GOT3 (cell line): ENCODE measurements at regions not wholly inside any gene's neighbourhood (a gene's known extent, or its start where the extent isn't known, plus 50 kb on each side); places are given as distances from the start of the nearest gene placed in this dataset.
"Not testable (repeated sequence)": the region's sequence is repeated elsewhere in the genome, so short reads cannot be mapped to it uniquely, and the experiment has no call there.

ENCODE experiments used
- DNase-seq: peaks from one replicate; lab custom pipeline; 2025; ENCODE audit warnings: mixed read lengths; lab: John Stamatoyannopoulos, UW

DNA sequence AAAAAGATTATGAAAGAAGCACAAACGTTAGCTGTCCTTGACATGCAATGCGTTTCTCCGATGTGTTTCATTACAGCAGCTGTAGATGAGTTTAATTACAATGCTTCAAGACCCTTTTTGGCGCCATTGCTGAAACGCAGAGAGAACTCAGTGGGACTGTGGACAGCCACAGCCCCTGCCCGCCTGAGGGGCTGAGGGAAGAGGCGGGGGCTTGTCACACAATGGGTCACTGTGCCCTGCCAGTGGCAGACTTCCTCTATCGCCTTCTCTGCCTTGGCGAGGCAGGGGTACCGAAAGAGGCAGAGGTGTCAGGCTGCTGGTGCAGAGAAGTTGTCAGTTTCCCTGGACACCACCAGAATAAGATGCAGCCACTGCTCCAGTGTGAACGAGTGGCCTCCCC is 252.0 kb downstream of the NR2F2 start:
- DNase-seq: no peak

DNA sequence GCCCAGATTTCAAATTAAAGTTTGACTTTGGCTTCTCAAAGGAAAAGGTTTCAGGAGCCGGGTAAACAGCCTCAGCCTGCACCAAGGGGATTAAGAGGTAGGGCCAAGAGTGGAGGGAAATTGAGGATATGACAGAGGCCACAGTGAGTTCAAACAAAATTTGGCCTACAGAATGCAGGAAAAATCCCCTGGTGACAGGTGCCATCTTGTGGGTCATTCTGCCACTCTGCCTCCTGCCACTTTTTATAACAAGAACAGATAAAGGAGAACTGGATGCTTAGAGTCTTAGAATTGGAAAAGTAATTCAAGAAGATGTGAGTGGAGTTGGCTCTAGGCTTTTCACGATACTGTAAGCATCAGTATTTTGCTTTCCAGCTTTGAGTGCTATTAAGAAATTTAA is 253.2 kb downstream of the NR2F2 start:
- DNase-seq: no peak

DNA sequence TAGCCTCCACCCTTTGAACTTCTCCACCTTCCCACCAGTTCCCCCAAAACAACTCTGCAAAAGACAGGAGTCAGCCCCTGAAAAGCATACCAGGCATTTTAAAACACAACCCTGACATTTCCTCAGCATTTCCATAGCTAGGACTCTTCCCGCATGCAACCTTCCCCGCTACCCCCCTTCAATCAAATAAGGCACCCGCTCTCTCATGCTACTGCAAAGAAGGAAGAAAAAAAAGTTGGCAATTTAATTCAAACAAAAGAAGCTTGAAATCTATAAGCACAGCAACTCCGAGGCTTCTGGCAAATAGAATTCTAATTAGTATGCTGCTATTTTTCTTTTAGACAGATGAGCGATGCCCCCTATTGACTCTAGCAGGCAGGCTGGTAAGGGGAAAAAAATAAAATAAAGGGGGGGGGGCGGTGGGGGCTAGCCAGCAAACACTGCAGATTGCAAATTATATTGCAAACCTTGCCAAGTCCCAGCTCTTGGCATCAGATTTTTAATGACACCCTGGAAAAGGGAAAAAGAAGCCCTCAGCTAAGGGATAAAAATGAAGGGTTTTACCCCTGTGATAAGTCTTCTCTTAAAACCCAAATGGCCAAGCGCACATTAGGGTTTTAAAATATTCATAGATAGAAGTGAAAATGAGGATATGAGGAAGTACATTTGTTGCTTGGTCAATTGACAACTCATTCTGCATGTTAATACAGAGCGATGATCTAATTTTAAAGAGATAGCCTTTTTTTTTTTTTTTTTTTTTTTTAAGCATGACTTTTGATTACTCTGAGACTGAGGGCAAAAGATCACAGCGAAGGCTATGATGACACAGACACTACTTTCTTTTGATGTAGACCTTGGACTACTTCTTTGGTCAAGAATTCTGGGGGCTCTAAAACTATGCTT is 255.2 kb downstream of the NR2F2 start:
- DNase-seq: no peak

- no peak for DNase-seq
Observed at GRCh38 chr15:96586901-96587300, 256.4 kb downstream of the NR2F2 start.

GRCh38 chr15:96589864-96590263 is 259.4 kb downstream of the NR2F2 start:
- no peak for DNase-seq

DNA sequence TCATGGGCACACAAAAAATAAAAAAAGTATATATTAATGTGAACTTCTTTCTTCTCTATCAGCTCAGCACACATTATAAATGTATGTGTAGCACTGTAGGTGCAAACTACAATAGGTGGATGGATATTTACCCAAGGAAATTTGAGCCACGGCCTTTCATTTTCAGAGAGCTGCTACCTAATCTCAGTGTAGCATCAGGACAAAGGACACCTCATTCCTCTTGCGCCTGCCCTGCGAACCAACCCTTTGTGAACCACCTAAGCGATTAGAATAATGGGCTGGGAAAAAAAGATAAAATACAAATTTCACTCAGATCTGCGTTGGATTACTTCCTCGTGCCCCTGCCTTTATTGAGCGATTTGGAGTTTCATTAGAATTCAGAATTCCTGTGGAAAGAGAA is 263.2 kb downstream of the NR2F2 start:
- DNase-seq: no peak

DNA sequence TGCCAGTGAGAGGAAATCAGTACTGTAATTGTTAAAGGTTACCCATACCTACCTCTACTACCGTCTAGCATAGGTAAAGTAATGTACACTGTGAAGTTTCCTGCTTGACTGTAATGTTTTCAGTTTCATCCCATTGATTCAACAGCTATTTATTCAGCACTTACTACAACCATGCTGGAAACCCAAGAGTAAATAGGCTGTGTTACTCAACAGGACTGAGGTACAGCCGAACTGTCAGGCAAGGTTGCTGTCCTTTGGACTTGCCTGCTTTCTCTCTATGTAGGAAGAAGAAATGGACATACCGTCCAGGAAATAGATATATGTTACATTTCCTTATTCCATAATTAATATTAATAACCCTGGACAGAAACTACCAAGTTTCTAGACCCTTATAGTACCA is 265.5 kb downstream of the NR2F2 start:
- DNase-seq: no peak

DNA sequence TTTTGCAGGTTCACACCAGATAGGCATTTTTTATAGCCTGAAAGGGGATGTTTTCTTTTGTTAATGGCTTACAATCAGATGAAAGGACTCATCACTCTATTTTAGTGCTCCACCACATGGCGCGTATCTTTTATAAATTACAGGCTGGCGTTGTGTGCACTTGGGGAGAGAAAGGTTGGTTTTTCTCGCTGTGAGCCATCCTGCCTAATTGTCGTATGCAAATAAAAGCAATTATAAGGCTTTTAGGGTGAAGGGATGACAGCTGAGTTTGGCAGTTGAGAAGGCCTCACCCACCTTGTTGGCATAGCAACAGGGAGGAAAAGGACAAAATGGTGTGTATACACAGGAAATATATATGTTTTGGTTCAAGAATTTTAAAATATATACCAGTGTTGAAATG is 268.0 kb downstream of the NR2F2 start:
- no peak for DNase-seq

DNA sequence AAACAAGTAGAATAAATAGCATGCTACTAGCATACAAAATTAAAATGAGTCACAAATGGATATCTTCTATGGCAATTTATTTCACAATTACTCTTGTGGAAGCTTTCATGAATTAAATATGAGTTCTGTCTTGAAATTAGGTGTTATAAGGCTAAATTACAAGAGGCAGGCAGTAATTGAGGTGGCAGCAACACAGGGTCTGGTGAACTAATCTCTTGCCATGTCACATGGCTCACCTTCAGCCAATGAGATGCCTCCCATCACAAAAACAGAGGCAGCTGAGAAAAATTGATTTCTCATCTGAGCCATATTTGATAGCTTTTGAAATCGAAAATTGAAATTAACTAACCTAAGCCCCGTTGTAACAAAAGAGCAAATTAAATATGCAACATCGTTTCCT is 268.8 kb downstream of the NR2F2 start:
- DNase-seq: no peak

DNA sequence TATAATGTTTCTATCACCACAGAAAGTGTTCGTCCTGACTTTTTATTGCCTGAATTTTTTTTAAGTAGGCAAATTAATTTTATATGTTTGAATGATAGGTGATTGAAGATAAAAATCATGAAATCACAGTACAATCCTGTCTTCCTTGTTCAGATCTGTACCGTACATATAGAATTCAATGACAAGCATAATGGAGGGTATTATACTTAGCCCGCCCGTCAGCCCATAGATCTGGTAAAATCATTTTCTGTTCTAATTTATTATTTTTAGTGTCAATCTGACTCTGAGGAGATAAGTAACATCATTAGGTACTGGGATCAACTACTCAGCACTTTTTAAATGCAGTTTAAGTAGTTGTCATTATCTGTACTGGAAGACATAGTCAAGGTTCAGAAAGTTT is 269.9 kb downstream of the NR2F2 start:
- DNase-seq: no peak

GRCh38 chr15:96606617-96607016 is 276.1 kb downstream of the NR2F2 start:
- no peak for DNase-seq

GRCh38 chr15:96610757-96611156 is 280.3 kb downstream of the NR2F2 start:
- no peak for DNase-seq

GRCh38 chr15:96612917-96613316 is 282.4 kb downstream of the NR2F2 start:
- DNase-seq: no peak

DNA sequence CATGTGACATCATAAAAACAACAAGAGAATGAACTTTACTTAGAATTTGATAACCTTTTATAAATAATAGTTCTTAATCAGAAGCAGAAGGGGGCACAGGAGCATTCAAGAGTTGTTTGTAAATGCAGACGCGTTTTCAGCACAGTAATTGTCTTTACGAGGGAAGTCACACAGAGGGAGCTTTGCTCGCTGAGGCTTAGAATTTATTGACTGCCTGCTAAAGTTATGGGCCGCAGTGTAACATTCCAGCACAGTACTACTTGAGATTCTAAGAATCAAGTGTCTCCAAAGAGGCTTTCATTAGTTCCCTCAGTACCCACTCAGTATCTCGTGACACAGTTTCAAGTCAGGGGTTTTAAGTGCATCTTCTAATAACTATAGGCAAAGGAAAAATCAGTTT is 288.7 kb downstream of the NR2F2 start:
- DNase-seq: no peak

DNA sequence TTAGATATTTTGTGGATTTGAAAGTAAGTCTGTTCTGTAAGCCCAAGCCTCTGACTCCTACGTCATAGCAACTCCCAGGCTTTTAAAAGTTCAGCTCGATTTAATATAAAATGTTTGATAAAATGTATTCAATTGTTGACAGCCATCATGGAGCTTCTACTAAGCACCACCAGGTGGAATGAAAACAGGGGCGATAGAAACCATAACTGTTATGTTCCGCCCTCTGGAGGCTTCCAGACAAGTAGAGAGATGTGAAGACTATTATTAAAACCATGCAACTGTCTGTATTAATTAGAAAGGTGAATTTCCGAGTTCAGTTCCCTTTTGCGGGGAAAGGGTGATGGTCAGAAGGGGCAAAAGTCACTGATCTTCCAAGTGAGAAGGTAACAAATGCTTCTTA is 292.2 kb downstream of the NR2F2 start:
- no peak for DNase-seq

DNA sequence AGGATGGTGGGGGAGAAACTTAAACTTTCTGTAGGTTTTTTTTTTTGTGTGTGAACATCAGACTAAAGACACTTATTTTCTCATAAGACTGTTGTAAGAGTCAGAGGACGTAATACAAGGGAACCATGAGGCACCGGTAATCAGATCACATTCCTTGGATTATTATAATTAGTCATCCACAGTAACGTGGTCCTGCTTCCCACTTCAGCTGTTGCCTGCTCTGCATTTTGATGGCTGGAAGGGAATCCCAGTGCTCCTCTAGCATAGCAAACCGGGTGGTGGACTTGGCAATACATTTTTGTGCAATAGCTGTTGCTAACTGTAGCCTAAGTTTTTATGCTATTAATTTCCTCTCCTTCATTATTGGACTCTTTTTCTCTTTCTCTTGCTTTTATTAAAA is 294.8 kb downstream of the NR2F2 start:
- DNase-seq: no peak

- no peak for DNase-seq
Observed at GRCh38 chr15:96627031-96627568, 296.6 kb downstream of the NR2F2 start.

GRCh38 chr15:96629511-96629910 is 299.0 kb downstream of the NR2F2 start:
- no peak for DNase-seq

GRCh38 chr15:96638793-96639192 is 308.3 kb downstream of the NR2F2 start:
- DNase-seq: no peak

- no peak for DNase-seq
Observed at GRCh38 chr15:96645796-96646195, 315.3 kb downstream of the NR2F2 start.

- no peak for DNase-seq
Observed at GRCh38 chr15:96648866-96649265, 318.4 kb downstream of the NR2F2 start.

DNA sequence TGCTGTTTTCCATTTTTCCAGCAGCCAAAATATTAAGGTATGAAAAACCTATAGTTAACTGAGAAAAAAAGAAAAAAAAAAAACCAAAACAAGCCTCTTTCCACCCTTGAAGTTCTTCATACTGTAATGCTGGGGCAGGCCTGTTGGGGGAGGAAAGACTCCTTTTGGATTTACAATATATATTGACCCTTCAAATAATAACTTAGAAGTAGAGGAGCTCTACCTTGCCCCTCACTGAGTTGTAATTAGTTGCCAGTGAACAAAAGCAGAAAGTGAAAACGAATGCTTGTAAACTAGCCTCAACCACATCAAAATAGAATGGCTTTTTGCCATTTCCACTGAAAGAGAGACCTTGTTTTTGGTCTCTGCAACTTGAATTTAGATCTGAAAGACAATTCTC is 326.6 kb downstream of the NR2F2 start:
- no peak for DNase-seq

DNA sequence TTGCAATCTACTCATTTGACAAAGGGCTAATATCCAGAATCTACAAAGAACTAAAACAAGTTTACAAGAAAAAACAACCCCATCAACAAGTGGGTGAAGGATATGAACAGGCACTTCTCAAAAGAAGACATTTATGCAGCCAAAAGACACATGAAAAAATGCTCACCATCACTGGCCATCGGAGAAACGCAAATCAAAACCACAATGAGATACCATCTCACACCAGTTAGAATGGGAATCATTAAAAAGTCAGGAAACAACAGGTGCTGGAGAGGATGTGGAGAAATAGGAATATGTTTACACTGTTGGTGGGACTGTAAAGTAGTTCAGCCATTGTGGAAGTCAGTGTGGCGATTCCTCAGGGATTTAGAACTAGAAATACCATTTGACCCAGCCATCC is 336.5 kb downstream of the NR2F2 start:
- not testable (repeated sequence) for DNase-seq

DNA sequence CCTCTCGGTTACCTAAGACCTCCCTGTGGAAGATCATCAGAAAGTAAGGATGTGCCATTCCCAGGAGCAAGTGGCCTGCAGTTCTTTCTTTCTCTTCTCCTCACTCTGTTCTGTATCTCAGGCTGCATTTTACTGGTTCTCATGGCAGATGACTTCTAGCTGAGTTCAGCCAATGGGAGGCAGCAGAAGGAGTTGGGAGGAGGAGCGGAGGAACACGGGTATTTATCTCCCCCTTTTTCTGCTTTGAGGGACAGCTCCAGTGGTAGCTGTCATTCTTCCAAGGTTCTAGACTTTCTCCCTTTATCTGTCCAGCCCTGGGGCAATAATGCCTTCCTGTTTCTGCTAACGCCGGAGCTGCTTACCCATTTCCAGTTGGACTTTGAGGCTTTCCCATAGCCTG is 339.9 kb downstream of the NR2F2 start:
- no peak for DNase-seq
